Activated CD4-positive, alpha-beta T cell treated with anti-CD3 and anti-CD28 coated beads, Interleukin-2, amount 50 U/mL, for 1 hour (primary cell): ENCODE measurements at regions not wholly inside any gene's neighbourhood (a gene's known extent, or its start where the extent isn't known, plus 50 kb on each side); places are given as distances from the start of the nearest gene placed in this dataset.
"Not testable (repeated sequence)": the region's sequence is repeated elsewhere in the genome, so short reads cannot be mapped to it uniquely, and the experiment has no call there.

Experiments
- DNase-seq: peaks from one replicate; pipeline ENCODE4 v3.0.0-alpha.2; 2020

DNA sequence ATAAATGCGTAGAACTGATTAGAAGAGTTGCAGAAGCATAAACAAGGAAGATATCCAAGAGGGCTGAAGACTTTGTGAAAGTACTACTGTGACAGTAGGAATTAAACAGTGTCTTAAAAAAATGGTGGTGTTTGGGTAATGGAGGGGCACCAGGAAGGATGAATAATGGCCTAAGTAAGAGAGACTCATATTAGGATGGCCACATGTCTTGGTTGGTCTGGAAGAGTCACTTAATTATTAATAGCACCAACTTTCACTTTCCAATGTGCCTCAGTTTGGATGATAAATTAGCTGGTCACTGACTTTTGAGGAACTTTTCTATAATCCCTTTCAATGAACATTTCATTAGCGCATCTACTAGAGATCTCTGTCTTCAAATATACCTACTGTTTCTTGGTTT, 372.2 kb downstream of the NYAP2 start:
- no peak for DNase-seq

DNA sequence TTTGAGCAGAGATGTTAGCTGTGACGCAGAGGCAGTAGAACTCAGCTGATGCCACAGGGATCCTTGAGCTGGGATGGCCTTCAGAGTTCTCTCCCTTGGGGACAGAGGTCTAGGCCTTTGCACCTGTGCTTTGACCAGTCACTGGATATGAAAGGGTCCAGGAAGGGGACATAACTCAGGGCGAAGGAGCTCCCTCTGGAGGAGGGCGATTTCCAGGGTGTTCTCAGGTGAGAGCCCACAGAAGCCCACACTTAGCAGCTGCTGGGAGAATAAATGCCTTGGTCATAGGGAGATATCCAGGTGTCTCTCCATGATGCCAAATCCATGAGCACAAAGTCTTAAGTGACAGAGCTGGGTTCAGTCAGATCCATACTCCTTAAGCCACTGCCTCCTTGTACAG, 369.2 kb downstream of the NYAP2 start:
- no peak for DNase-seq

GRCh38 chr2:225766431-225766830, 366.9 kb downstream of the NYAP2 start:
- no peak for DNase-seq

DNA sequence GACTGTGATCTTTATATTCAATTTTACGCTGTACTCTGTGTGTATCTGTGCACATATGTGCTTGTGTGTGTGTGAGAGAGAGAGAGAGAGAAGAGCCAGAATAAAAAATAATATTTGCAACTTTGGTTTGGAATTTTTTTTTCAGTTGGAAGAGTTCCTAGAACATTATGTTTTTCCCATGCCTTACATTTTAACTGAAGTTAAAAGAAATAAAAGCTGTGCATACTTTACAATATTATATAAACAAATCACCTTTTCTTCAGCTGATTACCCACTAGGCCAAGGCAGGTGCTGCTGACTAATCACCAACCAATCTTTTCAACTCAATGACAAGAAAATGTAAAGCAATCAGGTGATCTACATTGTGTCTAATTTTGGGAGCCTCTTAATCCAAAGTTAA, 366.3 kb downstream of the NYAP2 start:
- DNase-seq: no peak

- no peak for DNase-seq
Measured at GRCh38 chr2:225764346-225764745, 364.8 kb downstream of the NYAP2 start.

- no peak for DNase-seq
Measured at GRCh38 chr2:225763711-225764110, 364.2 kb downstream of the NYAP2 start.

DNA sequence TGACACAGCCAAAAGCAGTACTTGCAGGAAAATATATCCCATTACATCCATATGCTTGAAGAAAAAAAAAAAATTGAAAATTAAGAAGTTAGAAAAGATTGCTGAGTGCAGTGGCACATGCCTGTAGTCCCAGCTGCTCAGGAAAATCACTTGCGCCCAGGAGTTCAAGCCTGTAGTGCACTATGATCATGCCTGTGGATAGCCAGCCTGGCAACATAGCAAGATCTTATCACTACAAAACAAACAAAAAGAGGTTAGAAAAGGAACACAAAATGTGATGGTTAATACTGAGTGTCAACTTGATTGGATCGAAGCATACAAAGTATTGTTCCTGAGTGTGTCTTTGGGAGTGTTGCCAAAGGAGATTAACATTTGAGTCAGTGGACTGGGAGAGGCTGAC, 361.9 kb downstream of the NYAP2 start:
- DNase-seq: no peak

- no peak for DNase-seq
Measured at GRCh38 chr2:225757248-225757647, 357.7 kb downstream of the NYAP2 start.

DNA sequence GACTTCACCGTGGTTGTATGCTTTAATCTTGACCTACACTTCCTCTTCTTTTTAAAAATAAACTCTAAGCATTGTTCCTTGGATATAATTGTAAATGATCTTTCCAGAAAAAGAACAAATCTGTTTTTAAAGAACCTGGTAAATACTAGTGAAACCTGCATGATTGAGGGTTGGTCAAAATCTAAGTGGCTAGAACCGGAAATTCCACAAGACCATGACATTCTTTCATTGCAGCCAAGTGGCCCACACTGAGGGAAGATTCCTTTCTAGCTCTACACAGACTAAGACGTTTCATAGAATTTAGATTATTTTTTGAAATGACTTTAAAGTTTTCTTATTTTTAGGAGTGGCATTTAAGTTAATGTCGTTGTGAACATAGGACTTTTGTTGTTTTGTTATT, 356.7 kb downstream of the NYAP2 start:
- no peak for DNase-seq

DNA sequence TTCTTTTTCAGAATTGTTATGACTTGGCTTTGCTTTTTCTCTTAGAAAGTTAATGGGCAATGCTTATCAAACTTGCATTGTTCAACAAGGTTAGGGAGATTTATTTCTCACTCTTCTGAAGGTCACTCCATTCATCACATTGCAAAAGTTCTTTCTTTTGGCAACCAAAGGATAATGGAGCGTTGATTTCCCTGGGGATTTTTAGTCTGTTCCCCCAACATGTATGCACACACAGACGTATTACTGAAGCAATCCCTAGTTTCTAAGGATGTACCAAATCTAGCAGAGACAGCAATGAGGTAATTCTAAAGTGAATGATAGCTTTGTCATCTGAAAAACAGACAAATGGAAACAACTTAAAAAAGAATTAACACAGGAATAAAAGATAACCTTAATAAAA, 349.1 kb downstream of the NYAP2 start:
- DNase-seq: no peak

- DNase-seq: not testable (repeated sequence)
Measured at GRCh38 chr2:225743996-225744395, 344.5 kb downstream of the NYAP2 start.

- DNase-seq: no peak
Measured at GRCh38 chr2:225742487-225742886, 343.0 kb downstream of the NYAP2 start.

- DNase-seq: no peak
Measured at GRCh38 chr2:225740086-225740485, 340.6 kb downstream of the NYAP2 start.

DNA sequence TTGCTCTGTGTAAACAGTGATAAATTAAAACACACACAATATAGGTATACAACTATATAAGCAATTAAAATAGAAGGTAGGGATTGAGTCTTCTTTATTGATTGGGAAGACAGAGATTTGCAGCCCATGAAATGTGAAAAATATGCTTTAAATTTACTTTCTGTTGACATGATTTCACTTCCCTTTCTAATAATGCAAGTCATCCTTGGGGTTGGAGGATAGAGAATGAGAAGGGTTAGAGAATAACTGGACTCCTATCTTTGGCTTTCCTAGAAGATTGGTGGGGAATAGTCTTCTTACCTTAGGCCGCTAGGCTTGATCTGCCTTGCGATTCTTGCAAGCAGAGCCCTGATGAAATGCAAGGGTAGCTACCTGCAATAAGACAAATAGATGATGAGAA, 339.8 kb downstream of the NYAP2 start:
- DNase-seq: no peak

GRCh38 chr2:225738735-225739134, 339.2 kb downstream of the NYAP2 start:
- DNase-seq: no peak

GRCh38 chr2:225737556-225737955, 338.0 kb downstream of the NYAP2 start:
- no peak for DNase-seq

GRCh38 chr2:225735844-225736243, 336.3 kb downstream of the NYAP2 start:
- no peak for DNase-seq

DNA sequence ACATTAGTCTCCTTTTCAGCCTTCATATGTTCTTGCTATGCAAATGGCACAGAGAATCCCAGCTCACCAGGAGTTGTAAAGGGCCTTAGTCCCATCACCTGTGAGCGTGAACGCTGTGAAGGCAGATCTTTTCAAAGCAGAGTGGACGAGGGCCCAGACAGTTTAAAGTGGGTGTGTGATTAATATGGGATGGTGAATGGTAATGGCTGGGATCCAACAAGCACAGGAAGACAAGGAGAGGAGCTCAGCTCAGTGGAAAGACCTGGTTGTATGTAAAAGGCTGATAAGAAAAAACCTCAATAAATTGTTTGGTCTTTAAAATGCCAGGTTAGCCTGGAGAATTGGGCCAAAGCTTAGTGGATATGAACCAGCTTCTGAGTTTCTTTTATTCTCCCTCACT, 326.2 kb downstream of the NYAP2 start:
- DNase-seq: no peak
